HepG2 (cell line): ENCODE measurements at regions not wholly inside any gene's neighbourhood (a gene's known extent, or its start where the extent isn't known, plus 50 kb on each side); places are given as distances from the start of the nearest gene placed in this dataset.

ENCODE experiments used
- ATAC-seq: fragments of 200-7000 bp; cut with Tn5 transposase; 3 replicates; pipeline ENCODE4 v1.9.1; 2020; ENCODE audit warnings: mild to moderate bottlenecking, moderate library complexity
- BruUV-seq: library from RNA; stranded (reverse); fragments of 400-500 nt; replicated peaks from 2 replicates; lab custom pipeline; 2021; lab: Mats Ljungman, UMichigan
- CTCF ChIA-PET: fragments of 300-600 bp; formaldehyde crosslinking; extraction: SDS; loops from one replicate; lab custom pipeline; 2021; ENCODE audit warnings: low total read pairs, inconsistent platforms, low intra/inter-chr PET ratio; lab: Yijun Ruan, JAX
- POLR2A ChIA-PET: fragments of 350-600 bp; sonication (Branson Sonifier 250); formaldehyde crosslinking; loops from one replicate; lab custom pipeline; 2020; ENCODE audit warnings: antibody characterized with exemption, inconsistent platforms; lab: Yijun Ruan, JAX
- DNase-seq: peaks from one replicate; pipeline ENCODE4 v3.0.0-alpha.2; 2015; ENCODE audit warnings: low spot score
- FAIRE-seq: peaks from 3 replicates; lab custom pipeline; 2011; peaks lifted over from hg19 to GRCh38; lab: Jason Lieb, UNC
- H2AFZ ChIP-seq: one replicate; pipeline ENCODE4 v1.6.1; 2011; ENCODE audit warnings: low read length, inconsistent platforms
- H3K27ac ChIP-seq: fragments of 300-600 bp; 3 replicates; pipeline ENCODE4 v1.8.0; 2011; ENCODE audit warnings: mixed run types, mild to moderate bottlenecking, mixed read lengths, low read length, inconsistent platforms; ENCODE audit not compliant: insufficient read depth; ENCODE audit errors: extremely low read length
- H3K27me3 ChIP-seq, 2 experiments: fragments of 200-600 bp in 1 of 2; 2 replicates in 1 of 2; 3 replicates in 1 of 2; pipeline versions ENCODE4 v1.6.0 to v1.8.0; 2011; ENCODE audit warnings: low read length in 2 of 2, mild to moderate bottlenecking in 2 of 2, moderate library complexity in 2 of 2, inconsistent platforms in 1 of 2; ENCODE audit not compliant: insufficient read depth in 2 of 2, control insufficient read depth in 1 of 2
- H3K36me3 ChIP-seq, 2 experiments: fragments of 200-600 bp in 1 of 2; replicated peaks in 1 of 2; 2 replicates in 1 of 2; 3 replicates in 1 of 2; pipeline versions ENCODE4 v1.5.1 to v1.8.0; 2011; ENCODE audit warnings: low read length in 2 of 2, inconsistent platforms in 1 of 2; ENCODE audit not compliant: insufficient read depth in 2 of 2, control insufficient read depth in 1 of 2
- H3K4me1 ChIP-seq: 2 replicates; pipeline ENCODE4 v1.5.1; 2012; ENCODE audit warnings: low read length, inconsistent platforms; ENCODE audit not compliant: insufficient read depth
- H3K4me2 ChIP-seq: 2 replicates; pipeline ENCODE4 v1.6.0; 2011; ENCODE audit warnings: low read depth, low read length, inconsistent platforms
- H3K4me3 ChIP-seq, 3 experiments: fragments of 200-600 bp in 1 of 3; sonication (generic), shearing (Covaris generic) in 1 of 3; replicated peaks in 1 of 3; 2 replicates each; pipeline ENCODE4 v1.5.1; 2011 to 2016; ENCODE audit warnings: low read length in 3 of 3, inconsistent platforms in 2 of 3, low read depth in 2 of 3, mild to moderate bottlenecking in 2 of 3, control low read depth in 1 of 3, mixed read lengths in 1 of 3; ENCODE audit not compliant: insufficient read depth in 1 of 3
- H3K79me2 ChIP-seq: one replicate; pipeline ENCODE4 v1.6.1; 2011; ENCODE audit warnings: low read length, inconsistent platforms; ENCODE audit not compliant: insufficient read depth
- H3K9ac ChIP-seq: 2 replicates; pipeline ENCODE4 v1.6.0; 2011; ENCODE audit warnings: mild to moderate bottlenecking, low read depth, low read length, inconsistent platforms; ENCODE audit not compliant: insufficient read depth
- H3K9me3 ChIP-seq: 2 replicates; pipeline ENCODE4 v1.5.1; 2012; ENCODE audit warnings: mild to moderate bottlenecking, low read length
- H4K20me1 ChIP-seq: 2 replicates; pipeline ENCODE4 v1.6.0; 2011; ENCODE audit warnings: inconsistent platforms, mild to moderate bottlenecking, low read length, moderate library complexity; ENCODE audit not compliant: insufficient read depth
- HNF4A ChIP-seq: sonication (generic); formaldehyde crosslinking; IDR thresholded peaks from 2 replicates; pipeline ENCODE4 v1.4.0; 2020; ENCODE audit warnings: missing genetic modification reagents
- HOXA9 ChIP-seq: sonication (generic); formaldehyde crosslinking; IDR thresholded peaks from 2 replicates; pipeline ENCODE4 v1.8.1; 2022; ENCODE audit warnings: missing genetic modification reagents, mild to moderate bottlenecking, moderate library complexity, borderline replicate concordance
- MEIS2 ChIP-seq: sonication (generic); formaldehyde crosslinking; IDR thresholded peaks from 2 replicates; pipeline ENCODE4 v1.9.0; 2021; ENCODE audit warnings: mild to moderate bottlenecking, missing genetic modification reagents
- NCOA2 ChIP-seq: sonication (generic); formaldehyde crosslinking; IDR thresholded peaks from 2 replicates; pipeline ENCODE4 v1.8.0; 2022; ENCODE audit warnings: inconsistent platforms
- PCBP1 ChIP-seq: fragments of 200-400 bp; formaldehyde crosslinking; IDR thresholded peaks from 2 replicates; pipeline ENCODE4 v1.6.1; 2017; ENCODE audit warnings: mild to moderate bottlenecking, low read depth, low read length, borderline replicate concordance
- SIX4 ChIP-seq: sonication (generic); formaldehyde crosslinking; IDR thresholded peaks from 2 replicates; pipeline ENCODE4 v1.4.0; 2020; ENCODE audit warnings: missing genetic modification reagents
- ZKSCAN8 ChIP-seq: IDR thresholded peaks from 2 replicates; pipeline ENCODE4 v1.6.1; 2016; ENCODE audit warnings: borderline replicate concordance, missing genetic modification reagents, missing compliant biosample characterization
- ZNF331 ChIP-seq: sonication (generic); formaldehyde crosslinking; IDR thresholded peaks from 2 replicates; pipeline ENCODE4 v1.4.0; 2020; ENCODE audit warnings: missing genetic modification reagents
- ZNF652 ChIP-seq: IDR thresholded peaks from 2 replicates; pipeline ENCODE4 v1.6.1; 2016; ENCODE audit warnings: low read depth, borderline replicate concordance
- WGBS: methylation state at CpG from one replicate; pipeline ENCODE4 v1.1.6; 2017; ENCODE audit warnings: low lambda C conversion rate; 5-methylcytosine and 5-hydroxymethylcytosine counted together
- in situ Hi-C: cut with HindIII; loops from 2 replicates; pipeline ENCODE4 v1.10.0; 2017; ENCODE audit warnings: low pct_unique_long_range_greater_than_20kb; ENCODE audit not compliant: extremely low pct_ligation_motif_present
- intact Hi-C: fragments of 100-400 bp; cut with micrococcal nuclease; formaldehyde crosslinking; loops from one replicate; pipeline ENCODE4 v1.10.0; 2022; ENCODE audit not compliant: unreplicated experiment
- TF ChIP-seq, protein P1 (sequence below): sonication (generic); formaldehyde crosslinking; IDR thresholded peaks from 2 replicates; pipeline ENCODE4 v1.4.0; 2020; ENCODE audit warnings: missing genetic modification reagents
- TF ChIP-seq, protein P2 (sequence below): sonication (generic); formaldehyde crosslinking; IDR thresholded peaks from 2 replicates; pipeline ENCODE4 v1.5.1; 2020; ENCODE audit warnings: mild to moderate bottlenecking, missing genetic modification reagents, moderate library complexity
- TF ChIP-seq, protein P3 (sequence below): IDR thresholded peaks from 2 replicates; pipeline ENCODE4 v1.6.1; 2012; ENCODE audit warnings: inconsistent platforms
- TF ChIP-seq, protein P4 (sequence below): IDR thresholded peaks from 2 replicates; pipeline ENCODE4 v1.6.1; 2012; ENCODE audit warnings: low read length, improper control_type of control experiment
- TF ChIP-seq, protein P5 (sequence below): sonication (generic); formaldehyde crosslinking; IDR thresholded peaks from 2 replicates; pipeline ENCODE4 v1.5.0; 2020; ENCODE audit warnings: missing genetic modification reagents

DNA sequence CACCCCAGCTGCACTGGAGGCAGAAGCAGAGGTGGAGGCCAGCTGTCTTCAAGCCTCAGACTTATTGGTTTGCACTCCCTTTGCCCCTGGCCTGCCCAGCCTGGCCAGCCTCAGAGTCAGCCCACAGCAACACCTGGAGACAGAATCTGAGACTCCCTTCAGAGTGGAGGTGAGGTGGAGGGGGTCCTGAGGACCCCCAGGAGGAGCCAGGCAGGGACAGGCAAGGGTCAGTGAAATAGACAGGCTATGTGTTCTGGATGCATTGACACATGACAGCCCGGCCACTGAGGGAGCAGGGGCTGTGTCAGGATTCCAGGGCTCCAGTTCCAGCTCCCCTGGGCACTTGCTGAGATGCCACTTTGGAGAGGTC is 309.7 kb downstream of the MYCN start:
- BruUV-seq: no TSS peak
- FAIRE-seq: no peak

More for the DNA sequence above, 309.7 kb downstream of the MYCN start:
- CTCF ChIA-PET: no interaction called here
- intact Hi-C loops: no loop called here
- POLR2A ChIA-PET: no interaction called here
- H3K4me3 ChIP-seq: no peak overlapping the region
- no peak overlapping the region for H3K4me2 ChIP-seq
- no peak overlapping the region for H3K9ac ChIP-seq
- peaks cover 0 to 21% of the 10 kb centered on the region in 2 experiments; a peak in 2 of 5 replicates for H3K27me3 ChIP-seq
- no peak overlapping the region for H3K27ac ChIP-seq
- no peak for DNase-seq
- no peaks in the 10 kb centered on the region for H3K79me2 ChIP-seq
- H4K20me1 ChIP-seq: no peaks in the 10 kb centered on the region
- no peaks in the 10 kb centered on the region for H3K4me1 ChIP-seq
- H2AFZ ChIP-seq: no peak overlapping the region
- ATAC-seq: no peak
- in situ Hi-C loops: no loop called here
- no peaks in the 10 kb centered on the region for H3K9me3 ChIP-seq
- no peak for TF ChIP-seq ZKSCAN8 (CRISPR knock-in tag)
- TF ChIP-seq HOXA9: no peak
- TF ChIP-seq, protein P1, sequence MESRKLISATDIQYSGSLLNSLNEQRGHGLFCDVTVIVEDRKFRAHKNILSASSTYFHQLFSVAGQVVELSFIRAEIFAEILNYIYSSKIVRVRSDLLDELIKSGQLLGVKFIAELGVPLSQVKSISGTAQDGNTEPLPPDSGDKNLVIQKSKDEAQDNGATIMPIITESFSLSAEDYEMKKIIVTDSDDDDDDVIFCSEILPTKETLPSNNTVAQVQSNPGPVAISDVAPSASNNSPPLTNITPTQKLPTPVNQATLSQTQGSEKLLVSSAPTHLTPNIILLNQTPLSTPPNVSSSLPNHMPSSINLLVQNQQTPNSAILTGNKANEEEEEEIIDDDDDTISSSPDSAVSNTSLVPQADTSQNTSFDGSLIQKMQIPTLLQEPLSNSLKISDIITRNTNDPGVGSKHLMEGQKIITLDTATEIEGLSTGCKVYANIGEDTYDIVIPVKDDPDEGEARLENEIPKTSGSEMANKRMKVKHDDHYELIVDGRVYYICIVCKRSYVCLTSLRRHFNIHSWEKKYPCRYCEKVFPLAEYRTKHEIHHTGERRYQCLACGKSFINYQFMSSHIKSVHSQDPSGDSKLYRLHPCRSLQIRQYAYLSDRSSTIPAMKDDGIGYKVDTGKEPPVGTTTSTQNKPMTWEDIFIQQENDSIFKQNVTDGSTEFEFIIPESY (CRISPR knock-in tag): no peak
- no peak for TF ChIP-seq SIX4
- TF ChIP-seq, protein P2, sequence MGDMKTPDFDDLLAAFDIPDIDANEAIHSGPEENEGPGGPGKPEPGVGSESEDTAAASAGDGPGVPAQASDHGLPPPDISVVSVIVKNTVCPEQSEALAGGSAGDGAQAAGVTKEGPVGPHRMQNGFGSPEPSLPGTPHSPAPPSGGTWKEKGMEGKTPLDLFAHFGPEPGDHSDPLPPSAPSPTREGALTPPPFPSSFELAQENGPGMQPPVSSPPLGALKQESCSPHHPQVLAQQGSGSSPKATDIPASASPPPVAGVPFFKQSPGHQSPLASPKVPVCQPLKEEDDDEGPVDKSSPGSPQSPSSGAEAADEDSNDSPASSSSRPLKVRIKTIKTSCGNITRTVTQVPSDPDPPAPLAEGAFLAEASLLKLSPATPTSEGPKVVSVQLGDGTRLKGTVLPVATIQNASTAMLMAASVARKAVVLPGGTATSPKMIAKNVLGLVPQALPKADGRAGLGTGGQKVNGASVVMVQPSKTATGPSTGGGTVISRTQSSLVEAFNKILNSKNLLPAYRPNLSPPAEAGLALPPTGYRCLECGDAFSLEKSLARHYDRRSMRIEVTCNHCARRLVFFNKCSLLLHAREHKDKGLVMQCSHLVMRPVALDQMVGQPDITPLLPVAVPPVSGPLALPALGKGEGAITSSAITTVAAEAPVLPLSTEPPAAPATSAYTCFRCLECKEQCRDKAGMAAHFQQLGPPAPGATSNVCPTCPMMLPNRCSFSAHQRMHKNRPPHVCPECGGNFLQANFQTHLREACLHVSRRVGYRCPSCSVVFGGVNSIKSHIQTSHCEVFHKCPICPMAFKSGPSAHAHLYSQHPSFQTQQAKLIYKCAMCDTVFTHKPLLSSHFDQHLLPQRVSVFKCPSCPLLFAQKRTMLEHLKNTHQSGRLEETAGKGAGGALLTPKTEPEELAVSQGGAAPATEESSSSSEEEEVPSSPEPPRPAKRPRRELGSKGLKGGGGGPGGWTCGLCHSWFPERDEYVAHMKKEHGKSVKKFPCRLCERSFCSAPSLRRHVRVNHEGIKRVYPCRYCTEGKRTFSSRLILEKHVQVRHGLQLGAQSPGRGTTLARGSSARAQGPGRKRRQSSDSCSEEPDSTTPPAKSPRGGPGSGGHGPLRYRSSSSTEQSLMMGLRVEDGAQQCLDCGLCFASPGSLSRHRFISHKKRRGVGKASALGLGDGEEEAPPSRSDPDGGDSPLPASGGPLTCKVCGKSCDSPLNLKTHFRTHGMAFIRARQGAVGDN (CRISPR knock-in tag): no peak
- TF ChIP-seq, protein P3, sequence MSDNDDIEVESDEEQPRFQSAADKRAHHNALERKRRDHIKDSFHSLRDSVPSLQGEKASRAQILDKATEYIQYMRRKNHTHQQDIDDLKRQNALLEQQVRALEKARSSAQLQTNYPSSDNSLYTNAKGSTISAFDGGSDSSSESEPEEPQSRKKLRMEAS: no peak
- TF ChIP-seq NCOA2 (CRISPR knock-in tag): no peak
- TF ChIP-seq MEIS2: no peak
- no peak for TF ChIP-seq ZNF652
- TF ChIP-seq, protein P4, sequence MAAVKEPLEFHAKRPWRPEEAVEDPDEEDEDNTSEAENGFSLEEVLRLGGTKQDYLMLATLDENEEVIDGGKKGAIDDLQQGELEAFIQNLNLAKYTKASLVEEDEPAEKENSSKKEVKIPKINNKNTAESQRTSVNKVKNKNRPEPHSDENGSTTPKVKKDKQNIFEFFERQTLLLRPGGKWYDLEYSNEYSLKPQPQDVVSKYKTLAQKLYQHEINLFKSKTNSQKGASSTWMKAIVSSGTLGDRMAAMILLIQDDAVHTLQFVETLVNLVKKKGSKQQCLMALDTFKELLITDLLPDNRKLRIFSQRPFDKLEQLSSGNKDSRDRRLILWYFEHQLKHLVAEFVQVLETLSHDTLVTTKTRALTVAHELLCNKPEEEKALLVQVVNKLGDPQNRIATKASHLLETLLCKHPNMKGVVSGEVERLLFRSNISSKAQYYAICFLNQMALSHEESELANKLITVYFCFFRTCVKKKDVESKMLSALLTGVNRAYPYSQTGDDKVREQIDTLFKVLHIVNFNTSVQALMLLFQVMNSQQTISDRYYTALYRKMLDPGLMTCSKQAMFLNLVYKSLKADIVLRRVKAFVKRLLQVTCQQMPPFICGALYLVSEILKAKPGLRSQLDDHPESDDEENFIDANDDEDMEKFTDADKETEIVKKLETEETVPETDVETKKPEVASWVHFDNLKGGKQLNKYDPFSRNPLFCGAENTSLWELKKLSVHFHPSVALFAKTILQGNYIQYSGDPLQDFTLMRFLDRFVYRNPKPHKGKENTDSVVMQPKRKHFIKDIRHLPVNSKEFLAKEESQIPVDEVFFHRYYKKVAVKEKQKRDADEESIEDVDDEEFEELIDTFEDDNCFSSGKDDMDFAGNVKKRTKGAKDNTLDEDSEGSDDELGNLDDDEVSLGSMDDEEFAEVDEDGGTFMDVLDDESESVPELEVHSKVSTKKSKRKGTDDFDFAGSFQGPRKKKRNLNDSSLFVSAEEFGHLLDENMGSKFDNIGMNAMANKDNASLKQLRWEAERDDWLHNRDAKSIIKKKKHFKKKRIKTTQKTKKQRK: no peak
- TF ChIP-seq ZNF331: no peak
- TF ChIP-seq, protein P5, sequence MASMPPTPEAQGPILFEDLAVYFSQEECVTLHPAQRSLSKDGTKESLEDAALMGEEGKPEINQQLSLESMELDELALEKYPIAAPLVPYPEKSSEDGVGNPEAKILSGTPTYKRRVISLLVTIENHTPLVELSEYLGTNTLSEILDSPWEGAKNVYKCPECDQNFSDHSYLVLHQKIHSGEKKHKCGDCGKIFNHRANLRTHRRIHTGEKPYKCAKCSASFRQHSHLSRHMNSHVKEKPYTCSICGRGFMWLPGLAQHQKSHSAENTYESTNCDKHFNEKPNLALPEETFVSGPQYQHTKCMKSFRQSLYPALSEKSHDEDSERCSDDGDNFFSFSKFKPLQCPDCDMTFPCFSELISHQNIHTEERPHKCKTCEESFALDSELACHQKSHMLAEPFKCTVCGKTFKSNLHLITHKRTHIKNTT (CRISPR knock-in tag): no peak
- no peak for TF ChIP-seq HNF4A (CRISPR knock-in tag)
- TF ChIP-seq PCBP1: no peak
- WGBS: 60% methylated on average over 1 of the region's 1 CpG
- H3K36me3 ChIP-seq: no peaks in the 10 kb centered on the region
